SKM-1 treated with dmso at 0.1 percent for 144 hours (cell line): ENCODE measurements at regions not wholly inside any gene's neighbourhood (a gene's known extent, or its start where the extent isn't known, plus 50 kb on each side); places are given as distances from the start of the nearest gene placed in this dataset.

Experiments used
- DNase-seq: peaks from one replicate; lab custom pipeline; 2025; ENCODE audit not compliant: unreplicated experiment; lab: John Stamatoyannopoulos, UW

- DNase-seq: no peak
Observed at GRCh38 chr15:37774961-37775360, 159.5 kb upstream of the TMCO5A start.

DNA sequence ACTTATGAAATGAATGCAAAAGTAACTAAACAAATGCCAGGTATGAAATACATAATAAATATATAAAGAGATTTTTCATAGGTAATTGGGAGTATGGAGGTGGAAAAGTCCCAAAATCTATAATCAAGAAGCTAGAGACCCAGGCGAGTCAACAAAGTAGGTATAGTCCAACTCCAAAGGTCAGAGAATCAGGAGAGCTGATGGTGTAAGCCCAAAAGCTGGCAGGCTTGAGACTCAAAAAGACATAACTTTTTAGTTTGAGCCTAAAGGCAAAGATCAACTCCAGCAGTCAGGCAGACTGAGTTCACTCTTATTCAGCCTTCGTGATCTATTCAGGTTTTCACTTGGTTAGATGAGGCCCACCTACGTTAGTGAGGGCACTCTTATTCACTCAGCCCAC, 157.4 kb upstream of the TMCO5A start:
- no peak for DNase-seq

- DNase-seq: no peak
Observed at GRCh38 chr15:37783290-37783689, 151.2 kb upstream of the TMCO5A start.

GRCh38 chr15:37788330-37788729, 146.1 kb upstream of the TMCO5A start:
- no peak for DNase-seq

GRCh38 chr15:37788767-37789396, 145.6 kb upstream of the TMCO5A start:
- no peak for DNase-seq

- DNase-seq: no peak
Observed at GRCh38 chr15:37789397-37789786, 145.0 kb upstream of the TMCO5A start.

DNA sequence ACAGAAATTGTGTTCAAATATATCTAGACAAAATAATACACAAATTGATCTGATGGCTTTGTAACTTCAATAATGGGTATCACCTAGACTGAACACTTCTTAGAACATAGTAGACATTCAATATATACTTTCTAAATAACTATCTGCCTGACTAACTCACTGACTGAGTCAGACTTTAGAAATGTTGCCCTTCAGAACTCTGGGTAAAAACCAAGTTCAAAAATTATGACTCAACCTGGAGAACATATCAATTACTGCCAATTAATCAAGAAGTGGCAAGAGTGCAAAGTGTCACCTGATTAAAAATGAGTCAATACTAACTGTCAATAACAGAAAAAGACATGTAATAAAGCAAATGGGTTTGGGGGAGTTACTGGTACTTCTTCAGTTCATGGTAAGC, 144.6 kb upstream of the TMCO5A start:
- DNase-seq: no peak

GRCh38 chr15:37791693-37792092, 142.7 kb upstream of the TMCO5A start:
- no peak for DNase-seq

GRCh38 chr15:37792351-37792750, 142.1 kb upstream of the TMCO5A start:
- no peak for DNase-seq

- peak; percentile 19 for DNase-seq
Observed at GRCh38 chr15:37793851-37794250, 140.6 kb upstream of the TMCO5A start.

DNA sequence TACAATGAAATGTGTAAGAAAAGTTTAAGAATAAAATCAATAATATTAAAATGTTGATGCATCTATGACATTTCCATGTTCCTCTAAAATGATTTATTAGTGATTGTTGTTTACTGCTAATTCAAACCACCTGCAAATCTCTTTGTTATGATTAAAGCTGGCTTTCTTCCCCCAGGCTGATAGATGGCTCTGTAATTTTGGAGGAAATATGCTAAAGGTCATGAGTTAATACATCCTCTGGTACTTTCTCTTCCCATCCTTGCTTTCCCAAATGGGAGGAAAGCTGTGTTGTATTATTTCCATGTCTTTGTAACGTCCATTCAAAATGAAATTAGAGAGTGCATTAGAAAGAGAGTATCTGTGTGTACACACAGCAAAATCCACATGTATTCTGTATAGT, 139.5 kb upstream of the TMCO5A start:
- DNase-seq: no peak

DNA sequence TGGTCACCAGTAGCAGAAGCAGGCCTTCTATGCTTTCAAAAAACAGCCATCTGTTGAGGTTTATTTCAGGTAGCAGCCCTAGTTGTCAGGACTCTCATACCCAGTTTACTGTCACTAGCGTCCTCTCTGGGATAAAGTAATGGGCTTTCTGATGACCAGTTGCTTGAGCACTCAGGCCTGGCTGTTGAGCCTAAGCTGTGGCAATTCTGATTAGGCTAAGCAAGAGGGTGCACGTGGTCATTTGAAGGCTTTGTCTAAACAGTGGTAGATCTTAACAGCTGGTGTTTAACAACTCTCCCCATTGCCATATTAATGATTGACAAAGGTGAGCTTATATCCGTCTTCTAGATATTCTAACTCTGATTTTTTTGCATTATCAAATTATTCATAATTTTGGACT, 132.9 kb upstream of the TMCO5A start:
- DNase-seq: no peak

GRCh38 chr15:37806808-37807207, 127.6 kb upstream of the TMCO5A start:
- no peak for DNase-seq

- no peak for DNase-seq
Observed at GRCh38 chr15:37810381-37810780, 124.1 kb upstream of the TMCO5A start.

DNA sequence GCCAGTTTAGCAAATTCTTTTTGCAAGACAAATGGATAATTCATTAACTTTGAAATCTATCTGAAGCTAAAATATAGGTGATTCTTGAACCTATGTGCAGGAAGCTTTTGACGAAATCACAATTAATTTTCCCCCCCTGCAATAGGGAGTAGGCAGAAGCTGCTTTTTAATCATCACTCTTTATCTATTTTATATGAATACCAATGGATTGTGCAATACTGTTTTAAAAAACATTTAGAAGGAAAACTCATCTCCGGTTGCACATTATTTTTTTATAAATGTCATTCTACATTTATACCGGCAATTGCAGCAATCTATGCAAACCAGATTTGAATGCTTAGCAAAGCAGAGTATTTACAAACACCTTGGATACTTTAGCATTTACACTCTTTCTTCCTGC, 121.1 kb upstream of the TMCO5A start:
- DNase-seq: no peak

DNA sequence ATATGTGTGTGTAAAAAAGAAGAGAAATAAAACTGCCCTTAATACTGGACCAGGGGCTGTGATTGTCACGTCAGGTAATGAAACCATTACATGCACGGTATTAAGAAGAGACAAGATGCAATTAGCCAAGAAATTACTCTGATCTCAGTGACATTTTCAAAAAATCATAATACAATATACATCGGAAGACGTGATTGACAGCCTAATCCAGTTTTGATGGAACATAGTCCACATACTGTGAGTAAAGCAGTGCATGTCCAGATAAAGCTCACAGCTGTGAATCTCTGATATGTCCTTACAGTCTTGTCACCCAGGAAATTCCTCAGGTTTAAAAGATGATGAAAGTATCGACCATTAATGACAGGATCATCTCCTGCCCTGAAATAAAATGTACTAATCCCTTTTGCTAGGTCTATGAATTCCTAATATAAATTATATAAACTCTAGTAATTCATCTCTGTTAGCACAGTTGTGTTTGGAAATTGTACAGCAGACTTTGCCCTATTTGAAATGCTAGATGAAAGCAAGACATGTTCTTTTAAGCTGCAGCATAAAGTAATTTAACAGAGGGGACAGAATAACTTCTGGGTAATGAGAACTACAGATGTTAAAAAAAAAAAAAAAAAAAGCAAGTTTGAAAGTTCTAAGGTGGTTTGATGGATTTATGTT, 119.5 kb upstream of the TMCO5A start:
- DNase-seq: no peak

- no peak for DNase-seq
Observed at GRCh38 chr15:37818152-37818677, 116.2 kb upstream of the TMCO5A start.

DNA sequence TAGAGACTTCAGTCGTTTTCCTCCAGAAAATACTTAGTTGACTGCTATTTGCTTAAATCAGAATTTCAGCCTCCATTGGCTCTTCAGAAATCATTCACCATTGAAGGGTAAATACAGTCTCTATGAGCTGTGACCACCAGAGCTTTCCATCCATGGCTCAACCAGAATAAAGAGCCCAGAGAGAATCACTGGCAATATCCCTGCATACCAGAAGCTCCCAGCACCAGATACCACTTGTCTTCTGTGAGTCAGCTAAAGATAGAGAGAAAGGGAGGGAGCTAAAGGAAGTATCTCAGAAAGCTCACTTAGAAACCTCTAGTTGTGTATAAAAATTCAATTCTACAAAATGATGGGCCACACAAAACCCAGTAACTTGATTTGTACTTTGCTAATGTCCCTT, 115.2 kb upstream of the TMCO5A start:
- DNase-seq: no peak

GRCh38 chr15:37820380-37821128, 113.9 kb upstream of the TMCO5A start:
- DNase-seq: no peak

GRCh38 chr15:37823601-37824275, 110.7 kb upstream of the TMCO5A start:
- no peak for DNase-seq

DNA sequence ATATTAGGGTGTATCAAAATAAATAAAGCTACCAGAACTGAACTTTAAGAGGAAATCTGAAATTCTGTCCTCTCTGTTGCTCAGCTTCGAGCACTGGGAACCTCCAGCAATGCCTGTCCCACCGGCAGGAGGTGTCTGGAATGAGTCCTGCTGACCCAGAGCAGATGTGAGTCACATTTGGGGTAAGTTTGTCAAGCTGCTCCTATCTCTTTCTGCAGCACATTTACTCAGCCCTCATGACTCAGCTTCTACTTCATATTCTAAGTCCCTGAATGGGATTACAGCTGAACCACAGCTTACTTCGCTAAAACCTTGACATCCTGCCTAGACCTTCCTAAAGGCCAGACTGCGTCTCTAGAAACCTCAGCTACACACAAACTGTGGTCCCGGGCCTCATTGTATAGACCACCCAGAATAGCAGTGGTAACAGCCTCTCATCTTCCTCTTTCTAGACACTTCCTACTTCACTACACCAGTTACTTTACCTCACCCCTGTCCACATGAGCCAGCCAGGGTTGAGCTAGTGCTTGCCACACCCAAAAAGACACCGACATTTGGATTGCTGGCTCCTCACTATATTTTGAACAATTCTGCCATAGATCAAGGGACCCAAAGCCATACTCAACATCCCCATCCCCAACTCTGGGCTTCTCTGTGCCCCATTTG, 109.6 kb upstream of the TMCO5A start:
- DNase-seq: peak; percentile 83
